ENCODE measurements at regions not wholly inside any gene's neighbourhood (a gene's known extent, or its start where the extent isn't known, plus 50 kb on each side); places are given as distances from the start of the nearest gene placed in this dataset.
"Not testable (repeated sequence)": the region's sequence is repeated elsewhere in the genome, so short reads cannot be mapped to it uniquely, and the experiment has no call there.

- TF ChIP-seq CTCF (IDR thresholded peaks at IDR 0.05): no peak
- H3K4me3 ChIP-seq: no peak overlapping the region
- H3K27me3 ChIP-seq: no peaks in the 10 kb centered on the region
- H3K36me3 ChIP-seq: no peaks in the 10 kb centered on the region
- no peaks in the 10 kb centered on the region for H3K9me3 ChIP-seq
- no peak for DNase-seq
- no peak for ATAC-seq
- H3K27ac ChIP-seq: no peak overlapping the region
- intact Hi-C loops (cut with DNase I): no loop called here
- H3K4me1 ChIP-seq: no peaks in the 10 kb centered on the region
These were observed 109.3 kb upstream of the FAN1 start for GRCh38 chr15:30794388-30794787.

GRCh38 chr15:30799565-30799964 is 104.2 kb upstream of the FAN1 start:
- H3K9me3 ChIP-seq; H3K4me1 ChIP-seq; intact Hi-C loops (cut with DNase I): not testable (repeated sequence)

GRCh38 chr15:30801140-30801895 is 102.4 kb upstream of the FAN1 start:
- ATAC-seq: peak; percentile 50
- H3K27ac ChIP-seq; H3K4me1 ChIP-seq; H3K9me3 ChIP-seq; H3K27me3 ChIP-seq; intact Hi-C loops (cut with DNase I); H3K4me3 ChIP-seq; DNase-seq; H3K36me3 ChIP-seq: not testable (repeated sequence)

More at GRCh38 chr15:30799565-30799964, 104.2 kb upstream of the FAN1 start:
- not testable (repeated sequence) for DNase-seq, ATAC-seq, H3K27ac ChIP-seq, H3K27me3 ChIP-seq, H3K36me3 ChIP-seq, H3K4me3 ChIP-seq

- intact Hi-C loops (cut with DNase I); H3K36me3 ChIP-seq; H3K9me3 ChIP-seq; H3K27me3 ChIP-seq; H3K4me3 ChIP-seq; H3K4me1 ChIP-seq; H3K27ac ChIP-seq: not testable (repeated sequence)
- peak; percentile 91 for ATAC-seq
- peak in 1 of 4 donors; percentile 16 for DNase-seq
These were observed 101.7 kb upstream of the FAN1 start for GRCh38 chr15:30802001-30802400.

- H3K4me1 ChIP-seq; ATAC-seq; DNase-seq; H3K9me3 ChIP-seq; H3K4me3 ChIP-seq; H3K36me3 ChIP-seq; intact Hi-C loops (cut with DNase I); H3K27me3 ChIP-seq; H3K27ac ChIP-seq: not testable (repeated sequence)
These were observed 100.0 kb upstream of the FAN1 start for GRCh38 chr15:30803703-30804102.

GRCh38 chr15:30816430-30816829 is 87.3 kb upstream of the FAN1 start:
- Histone ChIP-seq H3K4me1 (no peaks in the 10 kb centered on the region), H3K27ac (no peak overlapping the region), H3K9me3 (no peaks in the 10 kb centered on the region), H3K4me3 (no peak overlapping the region), H3K36me3 (no peaks in the 10 kb centered on the region), H3K27me3 (peaks cover 0 to 6% of the 10 kb centered on the region in 2 donors)
- ATAC-seq: no peak
- no peak for DNase-seq
- TF ChIP-seq CTCF (IDR thresholded peaks at IDR 0.05): no peak
- intact Hi-C loops (cut with DNase I): no loop called here

GRCh38 chr15:30823068-30823813 is 80.5 kb upstream of the FAN1 start:
- H3K36me3 ChIP-seq; H3K27me3 ChIP-seq; intact Hi-C loops (cut with DNase I); H3K27ac ChIP-seq; H3K9me3 ChIP-seq; H3K4me1 ChIP-seq: not testable (repeated sequence)
- H3K4me3 ChIP-seq: peak overlapping the region in 1 of 2 donors; percentile 3
- DNase-seq (peak in 1 of 4 donors; percentile 58), ATAC-seq (peak; percentile 79)

Measured in left lung (tissue), 4 donors.